GM10248 (cell line): ENCODE measurements at regions not wholly inside any gene's neighbourhood (a gene's known extent, or its start where the extent isn't known, plus 50 kb on each side); places are given as distances from the start of the nearest gene placed in this dataset.

Experiments used
- CTCF ChIA-PET: fragments of 300-600 bp; sonication (Branson Sonifier 250); formaldehyde crosslinking; extraction: SDS; loops from one replicate; lab custom pipeline; 2021; ENCODE audit warnings: antibody characterized with exemption; lab: Yijun Ruan, JAX
- POLR2A ChIA-PET: fragments of 350-650 bp; sonication (Branson Sonifier 250); formaldehyde crosslinking; extraction: SDS; loops from one replicate; lab custom pipeline; 2020; ENCODE audit warnings: antibody characterized with exemption; lab: Yijun Ruan, JAX
- DNase-seq: peaks from one replicate; pipeline ENCODE4 v3.0.0; 2012; ENCODE audit errors: extremely low spot score
- CTCF ChIP-seq: IDR thresholded peaks from 2 replicates; pipeline ENCODE4 v1.5.1; 2012; ENCODE audit warnings: mild to moderate bottlenecking, low read depth; ENCODE audit errors: extremely low read depth, missing control alignments, control extremely low read depth

- DNase-seq: no peak
Observed at GRCh38 chr10:58903071-58903470, 273.4 kb upstream of the PHYHIPL start.

GRCh38 chr10:58909881-58910280 lies 266.6 kb upstream of the PHYHIPL start:
- CTCF ChIA-PET: no interaction called here

More at GRCh38 chr10:58903071-58903470, 273.4 kb upstream of the PHYHIPL start:
- no peak for TF ChIP-seq CTCF
- ChIA-PET POLR2A (no interaction called here), CTCF (no interaction called here)

GRCh38 chr10:58913717-58914116 lies 262.7 kb upstream of the PHYHIPL start:
- ChIA-PET POLR2A (no interaction called here), CTCF (no interaction called here)
- DNase-seq: no peak
- TF ChIP-seq CTCF: no peak

More at GRCh38 chr10:58909881-58910280, 266.6 kb upstream of the PHYHIPL start:
- TF ChIP-seq CTCF: no peak
- no peak for DNase-seq
- POLR2A ChIA-PET: no interaction called here

GRCh38 chr10:58918887-58919286 lies 257.6 kb upstream of the PHYHIPL start:
- POLR2A ChIA-PET: no interaction called here
- CTCF ChIA-PET: interaction anchor here (1.2 kb wide), 1 partner anchor 12 kb away, joined by 3 read pairs; no protein-coding TSS in a partner anchor
- DNase-seq: peak; percentile 8
- no peak for TF ChIP-seq CTCF

GRCh38 chr10:58919927-58920654 lies 256.4 kb upstream of the PHYHIPL start:
- DNase-seq: no peak
- ChIA-PET CTCF (interaction anchor here (0.8 to 1.2 kb wide), 2 partner anchors 11 to 18 kb away, joined by 3 read pairs; no protein-coding TSS in a partner anchor), POLR2A (no interaction called here)
- no peak for TF ChIP-seq CTCF

GRCh38 chr10:58920655-58921003 lies 255.8 kb upstream of the PHYHIPL start:
- ChIA-PET CTCF (interaction anchor here (0.8 kb wide), 1 partner anchor 17 kb away, joined by 3 read pairs; no protein-coding TSS in a partner anchor), POLR2A (no interaction called here)
- DNase-seq: no peak
- no peak for TF ChIP-seq CTCF
